Adrenal gland (tissue), 5 donors: ENCODE measurements at regions not wholly inside any gene's neighbourhood (a gene's known extent, or its start where the extent isn't known, plus 50 kb on each side); places are given as distances from the start of the nearest gene placed in this dataset.

Source experiments
- CTCF ChIP-seq, 6 experiments: fragments of 450-650 bp in 4 of 6; fragments of 200-600 bp in 2 of 6; sonication (generic) in 1 of 6; IDR thresholded peaks; 1 replicate in 5 of 6; 2 replicates in 1 of 6; pipeline versions ENCODE4 v1.5.1 to v1.8.0; 2016 to 2021; ENCODE audit warnings: antibody characterized with exemption in 6 of 6, mild to moderate bottlenecking in 2 of 6, moderate library complexity in 1 of 6
- POLR2A ChIP-seq, 2 donors: fragments of 450-650 bp; IDR thresholded peaks; one replicate each; pipeline ENCODE4 v1.6.1; 2017; ENCODE audit warnings: antibody characterized with exemption in 2 of 2, mild to moderate bottlenecking in 2 of 2, moderate library complexity in 1 of 2
- donor health status: DM: no; HTN: no; CAD: no.

GRCh38 chr6:150656156-150656555 lies 56.5 kb downstream of the PLEKHG1 start:
- no peak for TF ChIP-seq CTCF (IDR thresholded peaks at IDR 0.05)
- no peak for TF ChIP-seq POLR2A (IDR thresholded peaks at IDR 0.05)
